HL-60 (cell line): ENCODE measurements at regions not wholly inside any gene's neighbourhood (a gene's known extent, or its start where the extent isn't known, plus 50 kb on each side); places are given as distances from the start of the nearest gene placed in this dataset.
A peak's percentile ranks its signal among the peaks of the same experiment; 100 is the strongest.

ENCODE experiments used
- DNase-seq, 2 experiments: peaks; one replicate each; pipeline ENCODE4 v3.0.0-alpha.2; 2010 to 2020; ENCODE audit warnings: low read depth in 1 of 2, low spot score in 1 of 2
- H3K27ac ChIP-seq: fragments of 250-450 bp; sonication (Bioruptor Pico); replicated peaks from 2 replicates; pipeline ENCODE4 v1.5.1; 2020; ENCODE audit warnings: mild to moderate bottlenecking, moderate library complexity
- H3K27me3 ChIP-seq: fragments of 250-450 bp; sonication (Bioruptor Pico); 2 replicates; pipeline ENCODE4 v1.5.1; 2021; ENCODE audit warnings: mild to moderate bottlenecking, moderate library complexity; ENCODE audit not compliant: insufficient read depth, poor library complexity, severe bottlenecking
- H3K4me3 ChIP-seq: replicated peaks from 2 replicates; pipeline ENCODE4 v1.5.1; 2011; ENCODE audit warnings: mild to moderate bottlenecking, control low read depth, low read length; ENCODE audit not compliant: insufficient read depth
- GABPA ChIP-seq: IDR thresholded peaks from 2 replicates; pipeline ENCODE4 v1.6.1; 2012; ENCODE audit warnings: low read depth
- POLR2AphosphoS5 ChIP-seq: IDR thresholded peaks from 2 replicates; pipeline ENCODE4 v1.6.1; 2012; ENCODE audit warnings: low read depth
- SPI1 ChIP-seq: IDR thresholded peaks from 2 replicates; pipeline ENCODE4 v1.6.1; 2012; ENCODE audit warnings: low read depth, mild to moderate bottlenecking, borderline replicate concordance
- TF ChIP-seq, protein P1 (sequence below): IDR thresholded peaks from 2 replicates; pipeline ENCODE4 v1.6.1; 2012; ENCODE audit warnings: low read depth; ENCODE audit not compliant: insufficient replicate concordance
- TF ChIP-seq, protein P2 (sequence below): IDR thresholded peaks from one replicate; pipeline ENCODE4 v1.5.1; 2011; ENCODE audit warnings: low read length, control low read depth, inconsistent platforms; ENCODE audit not compliant: insufficient read depth

DNA sequence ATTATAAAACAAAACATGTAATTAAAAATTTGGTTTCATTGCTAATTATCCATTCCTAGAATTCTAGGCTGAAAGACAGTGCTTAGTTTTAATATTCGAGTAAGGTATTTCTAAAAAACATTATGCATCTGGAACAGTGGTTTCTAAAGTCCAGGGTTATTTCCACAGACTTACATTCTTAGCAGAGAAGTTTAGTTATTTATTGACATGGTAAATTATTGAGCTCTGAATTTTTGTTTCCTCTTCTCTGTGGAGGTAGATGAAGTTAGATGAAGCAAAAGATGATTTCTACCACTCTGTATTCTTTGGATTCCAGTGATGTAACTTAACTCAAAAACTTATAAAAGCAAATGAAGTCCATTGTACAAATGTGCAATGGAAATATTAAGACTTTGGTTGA is 709.4 kb downstream of the MRPL39 start:
- H3K27ac ChIP-seq = no peak overlapping the region
- no peaks in the 10 kb centered on the region for H3K27me3 ChIP-seq
- TF ChIP-seq SPI1 (no peak), GABPA (no peak), POLR2AphosphoS5 (no peak)
- TF ChIP-seq, protein P1, sequence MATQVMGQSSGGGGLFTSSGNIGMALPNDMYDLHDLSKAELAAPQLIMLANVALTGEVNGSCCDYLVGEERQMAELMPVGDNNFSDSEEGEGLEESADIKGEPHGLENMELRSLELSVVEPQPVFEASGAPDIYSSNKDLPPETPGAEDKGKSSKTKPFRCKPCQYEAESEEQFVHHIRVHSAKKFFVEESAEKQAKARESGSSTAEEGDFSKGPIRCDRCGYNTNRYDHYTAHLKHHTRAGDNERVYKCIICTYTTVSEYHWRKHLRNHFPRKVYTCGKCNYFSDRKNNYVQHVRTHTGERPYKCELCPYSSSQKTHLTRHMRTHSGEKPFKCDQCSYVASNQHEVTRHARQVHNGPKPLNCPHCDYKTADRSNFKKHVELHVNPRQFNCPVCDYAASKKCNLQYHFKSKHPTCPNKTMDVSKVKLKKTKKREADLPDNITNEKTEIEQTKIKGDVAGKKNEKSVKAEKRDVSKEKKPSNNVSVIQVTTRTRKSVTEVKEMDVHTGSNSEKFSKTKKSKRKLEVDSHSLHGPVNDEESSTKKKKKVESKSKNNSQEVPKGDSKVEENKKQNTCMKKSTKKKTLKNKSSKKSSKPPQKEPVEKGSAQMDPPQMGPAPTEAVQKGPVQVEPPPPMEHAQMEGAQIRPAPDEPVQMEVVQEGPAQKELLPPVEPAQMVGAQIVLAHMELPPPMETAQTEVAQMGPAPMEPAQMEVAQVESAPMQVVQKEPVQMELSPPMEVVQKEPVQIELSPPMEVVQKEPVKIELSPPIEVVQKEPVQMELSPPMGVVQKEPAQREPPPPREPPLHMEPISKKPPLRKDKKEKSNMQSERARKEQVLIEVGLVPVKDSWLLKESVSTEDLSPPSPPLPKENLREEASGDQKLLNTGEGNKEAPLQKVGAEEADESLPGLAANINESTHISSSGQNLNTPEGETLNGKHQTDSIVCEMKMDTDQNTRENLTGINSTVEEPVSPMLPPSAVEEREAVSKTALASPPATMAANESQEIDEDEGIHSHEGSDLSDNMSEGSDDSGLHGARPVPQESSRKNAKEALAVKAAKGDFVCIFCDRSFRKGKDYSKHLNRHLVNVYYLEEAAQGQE = no peak
- TF ChIP-seq, protein P2, sequence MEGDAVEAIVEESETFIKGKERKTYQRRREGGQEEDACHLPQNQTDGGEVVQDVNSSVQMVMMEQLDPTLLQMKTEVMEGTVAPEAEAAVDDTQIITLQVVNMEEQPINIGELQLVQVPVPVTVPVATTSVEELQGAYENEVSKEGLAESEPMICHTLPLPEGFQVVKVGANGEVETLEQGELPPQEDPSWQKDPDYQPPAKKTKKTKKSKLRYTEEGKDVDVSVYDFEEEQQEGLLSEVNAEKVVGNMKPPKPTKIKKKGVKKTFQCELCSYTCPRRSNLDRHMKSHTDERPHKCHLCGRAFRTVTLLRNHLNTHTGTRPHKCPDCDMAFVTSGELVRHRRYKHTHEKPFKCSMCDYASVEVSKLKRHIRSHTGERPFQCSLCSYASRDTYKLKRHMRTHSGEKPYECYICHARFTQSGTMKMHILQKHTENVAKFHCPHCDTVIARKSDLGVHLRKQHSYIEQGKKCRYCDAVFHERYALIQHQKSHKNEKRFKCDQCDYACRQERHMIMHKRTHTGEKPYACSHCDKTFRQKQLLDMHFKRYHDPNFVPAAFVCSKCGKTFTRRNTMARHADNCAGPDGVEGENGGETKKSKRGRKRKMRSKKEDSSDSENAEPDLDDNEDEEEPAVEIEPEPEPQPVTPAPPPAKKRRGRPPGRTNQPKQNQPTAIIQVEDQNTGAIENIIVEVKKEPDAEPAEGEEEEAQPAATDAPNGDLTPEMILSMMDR = no peak
- H3K4me3 ChIP-seq = no peak overlapping the region
- DNase-seq = no peak

DNA sequence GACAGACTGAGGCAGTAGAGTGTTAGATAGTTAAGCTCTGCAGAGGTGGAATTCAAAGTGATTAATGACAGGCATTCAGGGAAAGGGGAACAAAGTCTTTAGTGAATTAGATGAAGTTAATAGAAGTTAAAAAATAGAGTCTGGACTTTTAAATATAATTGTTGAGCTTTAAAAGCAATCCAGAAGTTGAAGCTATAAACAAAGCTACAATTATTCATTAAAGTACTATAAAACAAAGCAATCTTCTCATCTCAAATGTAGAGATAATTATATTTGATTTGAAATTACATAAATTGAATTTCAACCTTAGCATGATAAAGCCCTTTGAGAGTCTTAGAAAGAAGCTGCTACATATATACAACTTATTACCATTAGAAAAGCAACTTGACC is 710.6 kb downstream of the MRPL39 start:
- no peak for DNase-seq
- no peak overlapping the region for H3K4me3 ChIP-seq
- TF ChIP-seq, protein P2 = no peak
- H3K27me3 ChIP-seq = no peaks in the 10 kb centered on the region
- no peak overlapping the region for H3K27ac ChIP-seq

DNA sequence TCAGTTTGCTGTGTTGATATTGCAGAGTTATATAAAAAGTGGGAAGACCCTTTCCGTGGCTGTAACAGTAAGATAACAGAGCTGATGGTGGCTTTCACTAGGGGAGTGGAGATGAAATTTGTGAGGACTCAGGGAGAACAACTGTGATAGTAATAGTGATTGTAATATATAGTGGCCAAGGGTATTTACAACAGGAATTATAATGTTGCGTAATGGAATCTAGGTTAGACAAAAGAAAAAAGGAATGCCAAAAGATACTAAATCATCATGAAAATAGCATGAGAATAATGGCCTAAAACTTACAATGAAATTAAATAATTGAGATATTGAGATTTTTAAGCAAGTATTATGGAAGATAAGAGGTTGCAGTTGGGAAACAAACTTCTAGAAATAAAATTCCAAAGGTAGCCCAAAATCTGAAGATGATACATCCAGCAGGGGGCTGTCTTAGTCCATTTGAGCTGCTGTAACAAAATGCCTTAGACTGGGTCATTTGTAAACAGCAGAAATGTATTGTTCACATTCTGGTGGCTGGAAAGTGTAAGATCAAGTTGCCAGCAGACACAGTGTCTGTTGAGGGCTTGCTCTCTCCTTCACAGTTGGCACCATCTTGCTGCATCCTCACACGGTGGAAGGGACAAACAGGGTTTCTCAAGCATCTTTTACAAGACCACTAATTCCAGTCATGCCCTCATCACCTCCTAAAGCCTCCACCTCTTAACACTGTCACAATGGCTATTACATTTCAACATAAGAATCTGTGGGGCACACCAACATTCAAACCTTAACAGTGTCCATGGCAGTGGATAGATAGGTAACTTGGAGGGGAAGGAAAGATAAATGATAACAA is 711.2 kb downstream of the MRPL39 start:
- Histone ChIP-seq H3K27me3 (no peaks in the 10 kb centered on the region), H3K27ac (no peak overlapping the region), H3K4me3 (no peak overlapping the region)
- DNase-seq = peak in 1 of 2 experiments; percentile 35
- TF ChIP-seq, protein P2 = no peak
- TF ChIP-seq GABPA (no peak), POLR2AphosphoS5 (no peak), SPI1 (no peak)
- TF ChIP-seq, protein P1 = no peak

DNA sequence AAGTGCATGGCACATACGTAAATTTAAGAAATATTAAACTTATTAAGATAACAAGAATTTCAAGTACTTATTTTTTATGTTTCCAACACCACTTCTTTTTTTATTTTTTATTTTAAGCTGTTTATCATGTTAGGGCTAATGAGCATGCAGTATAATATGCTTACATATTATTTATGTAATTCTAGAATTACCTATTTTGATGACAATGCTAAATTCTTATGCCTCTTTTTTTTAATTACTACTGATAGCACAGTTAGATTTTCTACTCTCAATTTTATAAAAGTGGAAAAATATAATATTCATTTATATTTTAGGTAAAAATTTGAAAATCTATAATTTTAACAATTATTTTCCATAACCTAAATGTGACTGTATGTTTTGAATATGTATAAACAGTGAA is 713.0 kb downstream of the MRPL39 start:
- Histone ChIP-seq H3K27ac (no peak overlapping the region), H3K4me3 (no peak overlapping the region), H3K27me3 (no peaks in the 10 kb centered on the region)
- no peak for DNase-seq
- TF ChIP-seq GABPA (no peak), SPI1 (no peak), POLR2AphosphoS5 (no peak)
- TF ChIP-seq, protein P1 = no peak
- TF ChIP-seq, protein P2 = no peak
